GM13977 (cell line): ENCODE measurements at regions not wholly inside any gene's neighbourhood (a gene's known extent, or its start where the extent isn't known, plus 50 kb on each side); places are given as distances from the start of the nearest gene placed in this dataset.
A peak's percentile ranks its signal among the peaks of the same experiment; 100 is the strongest.

Experiments used
- DNase-seq: peaks from one replicate; pipeline ENCODE4 v3.0.0; 2012; ENCODE audit warnings: low spot score
- in situ Hi-C: fragments of 300-500 bp; cut with MboI; formaldehyde crosslinking; loops from one replicate; pipeline ENCODE4 v1.12.0; 2022; ENCODE audit warnings: low sequenced_read_pairs, low pct_unique_long_range_greater_than_20kb, mixed read lengths, inconsistent platforms; ENCODE audit not compliant: unreplicated experiment
- TF ChIP-seq, protein P1 (sequence below): IDR thresholded peaks from 2 replicates; pipeline ENCODE4 v1.5.1; 2012; ENCODE audit warnings: mild to moderate bottlenecking, control low read depth; ENCODE audit not compliant: insufficient read depth; ENCODE audit errors: extremely low read depth, missing control alignments

- in situ Hi-C loops, result no loop called here
- DNase-seq, result no peak
Observed at GRCh38 chr6:68317366-68317765, 317.7 kb upstream of the ADGRB3 start.

GRCh38 chr6:68313911-68314310 lies 321.2 kb upstream of the ADGRB3 start:
- in situ Hi-C loops, result no loop called here
- TF ChIP-seq, protein P1, sequence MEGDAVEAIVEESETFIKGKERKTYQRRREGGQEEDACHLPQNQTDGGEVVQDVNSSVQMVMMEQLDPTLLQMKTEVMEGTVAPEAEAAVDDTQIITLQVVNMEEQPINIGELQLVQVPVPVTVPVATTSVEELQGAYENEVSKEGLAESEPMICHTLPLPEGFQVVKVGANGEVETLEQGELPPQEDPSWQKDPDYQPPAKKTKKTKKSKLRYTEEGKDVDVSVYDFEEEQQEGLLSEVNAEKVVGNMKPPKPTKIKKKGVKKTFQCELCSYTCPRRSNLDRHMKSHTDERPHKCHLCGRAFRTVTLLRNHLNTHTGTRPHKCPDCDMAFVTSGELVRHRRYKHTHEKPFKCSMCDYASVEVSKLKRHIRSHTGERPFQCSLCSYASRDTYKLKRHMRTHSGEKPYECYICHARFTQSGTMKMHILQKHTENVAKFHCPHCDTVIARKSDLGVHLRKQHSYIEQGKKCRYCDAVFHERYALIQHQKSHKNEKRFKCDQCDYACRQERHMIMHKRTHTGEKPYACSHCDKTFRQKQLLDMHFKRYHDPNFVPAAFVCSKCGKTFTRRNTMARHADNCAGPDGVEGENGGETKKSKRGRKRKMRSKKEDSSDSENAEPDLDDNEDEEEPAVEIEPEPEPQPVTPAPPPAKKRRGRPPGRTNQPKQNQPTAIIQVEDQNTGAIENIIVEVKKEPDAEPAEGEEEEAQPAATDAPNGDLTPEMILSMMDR, result peak; percentile 47
- no peak for DNase-seq

More at GRCh38 chr6:68317366-68317765, 317.7 kb upstream of the ADGRB3 start:
- TF ChIP-seq, protein P1, result no peak

DNA sequence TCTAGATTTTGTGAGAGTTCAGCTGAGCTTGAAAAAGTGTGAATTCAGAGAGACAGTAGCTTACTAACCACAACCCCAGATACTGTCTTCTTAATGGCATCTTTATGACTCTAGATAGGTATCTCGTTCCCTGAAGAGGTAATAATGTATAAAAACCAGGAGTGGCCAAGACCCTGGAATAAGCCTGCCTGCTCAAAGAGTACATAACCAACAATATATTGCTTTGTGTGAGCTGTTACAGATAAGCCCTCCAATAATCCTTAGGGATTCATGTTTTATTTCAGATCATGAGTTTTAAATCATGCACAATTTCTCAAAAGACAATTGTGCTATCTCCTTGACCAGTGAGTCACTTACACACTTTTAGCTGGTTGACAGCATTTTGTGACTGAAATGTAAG lies 327.8 kb upstream of the ADGRB3 start:
- TF ChIP-seq, protein P1, result no peak
- in situ Hi-C loops, result no loop called here
- no peak for DNase-seq

- no peak for DNase-seq
- TF ChIP-seq, protein P1, result no peak
- in situ Hi-C loops, result no loop called here
Observed at GRCh38 chr6:68296126-68296525, 339.0 kb upstream of the ADGRB3 start.

GRCh38 chr6:68282646-68283045 lies 352.4 kb upstream of the ADGRB3 start:
- in situ Hi-C loops, result no loop called here
- TF ChIP-seq, protein P1, result no peak
- DNase-seq, result no peak

DNA sequence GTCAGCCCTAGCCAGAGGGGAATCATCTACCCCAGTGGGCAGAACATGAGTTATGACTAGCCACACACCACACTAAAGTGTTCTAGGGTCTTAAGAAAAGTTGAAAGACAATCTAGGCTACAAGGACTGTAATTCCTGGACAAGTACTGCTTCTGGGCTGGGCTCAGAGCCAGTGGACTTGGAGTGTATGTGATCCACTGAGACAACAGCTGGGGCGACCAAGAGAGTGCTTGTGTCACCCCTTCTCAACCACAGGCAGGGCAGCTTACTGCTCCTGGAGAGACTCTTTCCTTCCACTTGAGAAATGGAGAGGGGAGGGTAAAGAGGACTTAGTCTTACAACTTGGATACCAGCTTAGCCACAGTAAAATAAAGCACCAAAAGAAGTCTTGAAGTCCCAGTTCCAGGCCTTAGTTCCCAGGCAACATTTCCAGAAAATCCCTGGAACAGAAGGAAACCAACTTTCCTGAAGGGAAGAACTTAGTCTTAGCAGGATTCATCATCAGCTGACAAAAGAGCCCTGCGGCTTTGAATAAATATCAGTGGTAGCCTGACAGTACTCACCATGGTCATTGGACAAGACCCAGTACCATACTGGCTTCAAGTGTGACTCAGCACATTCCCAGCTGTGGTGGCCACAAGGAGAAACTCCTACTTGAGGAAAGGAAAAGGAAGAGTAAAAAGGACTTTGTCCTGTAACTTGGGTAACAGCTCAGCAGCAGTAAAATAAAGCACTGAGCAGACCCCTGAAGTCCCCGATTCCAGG lies 355.1 kb upstream of the ADGRB3 start:
- in situ Hi-C loops, result no loop called here
- TF ChIP-seq, protein P1, result no peak
- no peak for DNase-seq
